EL (cell line): ENCODE measurements at regions not wholly inside any gene's neighbourhood (a gene's known extent, or its start where the extent isn't known, plus 50 kb on each side); places are given as distances from the start of the nearest gene placed in this dataset.
A peak's percentile ranks its signal among the peaks of the same experiment; 100 is the strongest.

ENCODE experiments used
- DNase-seq: peaks from one replicate; pipeline ENCODE4 v3.0.0-alpha.2; 2016

DNA sequence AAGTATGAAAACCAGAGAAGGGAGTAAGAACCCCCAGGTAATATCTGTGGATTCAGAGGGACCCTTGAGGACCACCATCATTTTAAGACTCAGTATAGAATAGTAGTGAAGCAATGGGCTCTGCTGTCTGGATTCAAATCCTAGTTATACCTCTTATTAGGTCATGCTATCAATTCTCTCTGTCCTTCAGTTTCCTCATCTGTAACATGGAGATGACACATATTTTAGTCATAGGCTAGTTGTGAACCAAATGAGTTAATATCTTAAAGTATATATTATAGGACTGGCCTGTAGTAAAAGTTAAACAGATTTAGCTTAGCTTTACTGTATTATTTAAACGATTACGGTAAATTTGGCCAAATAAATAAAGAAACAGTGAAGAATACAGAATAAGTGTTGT lies 177.3 kb upstream of the GOLIM4 start:
- DNase-seq, result no peak

- no peak for DNase-seq
These were observed 176.7 kb upstream of the GOLIM4 start for GRCh38 chr3:168272343-168272985.

DNA sequence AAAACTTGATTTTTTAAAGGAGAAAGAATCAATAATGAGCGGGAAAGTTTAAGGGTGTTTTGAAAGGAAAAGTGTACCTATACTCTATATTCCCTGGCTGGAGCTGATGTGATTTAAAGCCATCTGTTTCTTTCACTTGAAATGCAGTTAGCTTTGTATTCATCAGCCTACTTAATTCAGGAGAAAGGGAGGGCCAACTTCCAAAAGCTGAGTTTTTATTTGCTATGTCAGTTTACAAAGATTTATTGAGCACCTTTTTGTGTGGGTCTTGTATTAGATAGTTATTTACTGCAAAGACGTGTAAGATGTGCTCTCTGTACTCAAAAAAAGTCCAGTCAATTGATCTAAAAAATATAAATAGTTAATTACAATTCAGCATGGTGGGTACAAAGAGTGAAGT lies 176.2 kb upstream of the GOLIM4 start:
- DNase-seq, result no peak

GRCh38 chr3:168269001-168269400 lies 173.3 kb upstream of the GOLIM4 start:
- no peak for DNase-seq

GRCh38 chr3:168267179-168267578 lies 171.5 kb upstream of the GOLIM4 start:
- no peak for DNase-seq

- no peak for DNase-seq
These were observed 170.6 kb upstream of the GOLIM4 start for GRCh38 chr3:168266335-168266734.

DNA sequence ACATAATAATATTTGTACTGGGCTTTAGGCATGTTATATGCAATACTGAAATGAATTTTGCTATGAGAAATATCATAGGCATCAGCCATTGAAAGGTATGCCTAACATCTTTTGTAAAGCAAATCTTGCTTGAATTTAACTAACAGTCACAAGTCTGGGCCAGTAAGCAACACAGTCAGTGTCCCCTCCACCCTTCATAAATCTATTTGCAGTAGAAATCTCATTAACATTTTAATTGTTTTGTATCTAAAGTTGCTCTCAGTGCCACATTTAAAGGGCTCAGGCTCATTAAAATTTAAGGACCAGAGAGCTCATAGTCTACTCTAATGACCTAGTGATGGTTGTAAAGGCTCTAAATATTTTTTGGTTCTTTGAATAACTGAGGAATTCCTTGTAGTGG lies 167.2 kb upstream of the GOLIM4 start:
- no peak for DNase-seq

DNA sequence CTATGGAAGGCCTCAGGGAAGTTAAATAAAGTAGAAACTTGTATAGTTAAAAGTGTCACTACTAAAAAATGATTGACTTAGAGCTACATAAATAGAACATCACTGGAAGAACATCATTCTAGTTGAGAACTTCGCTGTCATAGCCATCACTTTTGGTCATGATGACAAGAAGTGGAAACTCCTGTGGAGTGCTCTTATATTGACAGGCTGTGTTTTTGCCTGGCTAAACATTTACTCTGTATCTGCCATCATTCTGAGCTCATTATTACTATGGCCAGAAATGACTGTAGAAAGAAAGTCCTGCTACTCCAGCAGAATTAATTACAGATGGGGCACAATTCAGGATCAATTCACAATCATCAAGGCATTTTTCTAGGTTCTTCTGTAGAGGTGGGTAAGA lies 165.1 kb upstream of the GOLIM4 start:
- no peak for DNase-seq

DNA sequence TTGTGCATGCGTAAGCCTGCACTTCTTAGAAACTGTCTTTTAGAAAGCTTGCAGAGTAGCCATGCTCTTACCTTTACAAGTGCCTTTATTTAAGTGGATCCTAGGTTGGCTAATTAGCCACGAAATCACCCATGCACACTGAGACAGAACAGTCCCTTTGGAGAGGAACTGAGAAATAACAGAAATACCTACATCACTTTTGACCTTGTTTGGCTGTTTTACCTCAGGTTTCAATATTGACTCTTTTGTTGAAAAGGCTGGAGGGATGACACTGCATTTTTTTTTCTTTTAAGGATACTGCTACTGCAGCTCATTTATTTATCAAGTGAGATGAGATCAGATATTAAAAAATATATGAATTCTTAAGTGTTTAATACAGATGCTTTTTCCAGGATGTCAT lies 155.6 kb upstream of the GOLIM4 start:
- no peak for DNase-seq

DNA sequence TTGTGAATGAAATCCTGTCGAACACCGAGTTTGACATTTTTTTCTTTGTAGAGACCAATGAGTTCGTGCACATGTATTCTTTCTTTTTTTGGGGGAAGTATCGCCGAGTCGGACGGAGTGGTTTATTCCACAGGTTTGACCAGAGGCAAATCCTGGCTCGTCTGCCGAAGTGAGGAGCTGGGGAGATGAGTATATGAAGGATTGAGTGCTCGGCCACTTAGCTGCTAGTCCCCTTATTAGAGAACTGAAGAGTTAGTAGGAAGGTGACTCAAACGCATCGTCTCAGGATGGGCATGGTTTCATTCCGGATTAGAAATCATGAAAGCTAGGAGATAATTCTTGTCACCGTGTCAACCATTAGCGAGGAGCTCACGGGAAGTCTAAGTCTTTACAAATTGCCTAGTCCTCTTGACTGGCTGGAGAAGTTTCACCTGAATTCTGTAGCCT lies 154.7 kb upstream of the GOLIM4 start:
- DNase-seq, result peak; percentile 1

DNA sequence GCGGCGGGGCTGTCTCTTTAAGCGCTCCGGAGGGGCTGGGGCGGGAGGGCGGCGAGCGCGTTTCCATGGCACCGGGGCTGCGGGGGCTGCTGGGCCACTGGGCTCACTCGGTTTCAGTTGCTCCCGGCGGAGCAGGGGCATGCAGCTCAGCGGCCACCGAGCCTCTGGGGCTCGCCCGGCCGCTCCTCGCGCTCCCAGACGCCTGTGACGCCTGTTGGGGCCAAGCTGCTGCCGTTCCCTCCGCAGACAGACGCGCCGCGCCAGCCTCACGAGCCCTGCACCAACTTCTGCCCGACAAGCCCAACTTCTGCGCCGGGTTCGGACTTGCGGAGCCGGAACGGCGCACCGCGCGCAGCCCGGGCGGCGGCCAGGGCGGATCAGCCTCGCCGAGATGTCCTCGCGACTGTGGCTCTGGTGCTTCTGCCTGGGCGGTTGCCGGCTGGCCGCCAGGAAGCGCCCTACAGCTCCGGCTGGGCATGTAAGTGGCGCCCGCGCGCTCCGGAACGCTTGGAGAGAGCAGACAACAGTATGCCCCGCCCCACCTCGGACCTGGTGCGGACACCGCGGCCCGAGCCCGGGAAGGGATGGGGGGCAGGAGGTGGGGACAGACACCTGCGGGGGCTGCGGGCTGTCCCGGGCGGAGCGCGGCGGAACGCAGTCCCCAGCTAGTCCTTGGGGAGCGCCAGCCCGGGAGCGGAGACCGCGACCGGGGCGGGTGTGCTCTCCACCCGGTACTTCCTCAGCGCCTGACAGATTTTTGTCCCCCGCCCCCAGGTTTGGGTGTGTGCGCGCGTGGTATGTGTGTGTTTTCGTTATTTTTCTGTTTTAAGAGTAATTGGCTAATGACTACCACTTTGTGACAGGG lies 154.1 kb upstream of the GOLIM4 start:
- DNase-seq, result peak; percentile 75

DNA sequence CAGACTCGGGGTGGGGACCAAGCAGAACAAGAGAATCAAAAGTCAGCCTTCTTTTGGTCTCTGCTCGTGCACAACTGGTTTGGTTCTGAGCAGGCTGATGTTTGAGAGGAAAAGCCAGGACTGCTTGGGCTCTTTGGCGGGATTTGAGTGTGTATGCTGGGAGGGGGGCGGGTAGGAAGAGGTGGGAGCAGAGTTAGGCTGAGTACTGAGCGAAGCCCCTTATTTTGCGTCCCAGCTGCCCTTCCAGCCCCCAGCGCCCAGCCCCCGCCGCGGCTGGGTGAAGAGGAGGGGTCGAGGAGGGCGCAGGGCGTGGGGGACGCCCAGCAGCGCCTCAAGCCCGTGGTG lies 153.5 kb upstream of the GOLIM4 start:
- DNase-seq, result peak; percentile 13

GRCh38 chr3:168248383-168249204 lies 152.9 kb upstream of the GOLIM4 start:
- DNase-seq, result peak; percentile 27

DNA sequence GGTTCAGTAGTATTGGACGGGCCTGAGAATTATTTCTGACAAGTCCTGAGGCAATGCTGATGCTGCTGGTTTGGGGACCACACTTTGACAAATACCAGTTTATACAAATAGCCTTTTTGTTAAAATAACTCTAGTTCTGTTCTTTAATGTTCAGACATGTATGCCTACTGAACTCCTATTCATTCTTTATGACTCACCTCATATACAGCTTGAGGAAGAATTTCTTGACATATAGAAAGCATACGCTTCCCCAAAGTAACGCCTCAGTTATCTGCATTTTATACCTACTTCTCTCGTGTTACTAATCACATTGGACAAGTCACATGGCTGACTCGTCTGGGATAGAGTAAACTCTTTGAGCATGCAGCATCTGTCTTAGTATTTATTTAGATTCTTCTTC lies 145.4 kb upstream of the GOLIM4 start:
- no peak for DNase-seq

- DNase-seq, result no peak
These were observed 143.6 kb upstream of the GOLIM4 start for GRCh38 chr3:168239287-168239686.

DNA sequence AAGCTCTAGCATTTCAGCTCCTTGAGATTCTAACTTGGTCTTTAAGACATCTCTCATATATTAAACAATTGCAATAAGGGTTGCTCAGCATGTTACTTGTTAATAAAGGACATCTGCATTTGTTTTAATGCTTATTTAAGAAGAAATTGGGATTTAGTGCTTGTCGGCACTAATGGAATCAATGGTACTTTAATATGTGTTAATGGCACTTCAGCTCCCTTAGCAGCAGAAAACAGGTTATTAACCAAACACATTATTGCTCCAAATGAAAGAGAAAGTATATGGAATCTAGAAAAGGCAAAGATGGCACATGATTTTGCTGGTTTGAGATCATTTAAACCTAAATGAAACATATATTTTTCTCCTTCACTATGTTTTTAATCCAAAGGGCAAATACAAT lies 137.3 kb upstream of the GOLIM4 start:
- no peak for DNase-seq

DNA sequence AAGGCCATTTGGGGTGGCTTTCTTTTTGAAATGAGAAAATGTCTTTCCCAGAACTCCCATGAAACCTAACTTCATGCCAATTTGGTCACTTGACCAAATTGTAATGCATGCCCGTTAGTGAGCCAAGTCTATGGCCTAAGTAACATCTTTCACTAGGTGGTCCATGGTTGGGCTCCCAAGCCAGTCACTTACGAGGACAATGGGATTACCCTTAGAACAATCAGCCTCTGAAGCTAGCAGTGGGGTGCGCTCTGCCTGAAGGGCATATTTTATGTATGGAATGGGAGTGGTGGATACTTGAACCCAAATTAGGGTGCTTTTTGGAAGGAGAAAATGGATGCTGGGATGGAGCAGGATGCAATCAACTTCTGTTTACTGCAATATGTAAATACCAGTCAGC lies 127.4 kb upstream of the GOLIM4 start:
- no peak for DNase-seq

DNA sequence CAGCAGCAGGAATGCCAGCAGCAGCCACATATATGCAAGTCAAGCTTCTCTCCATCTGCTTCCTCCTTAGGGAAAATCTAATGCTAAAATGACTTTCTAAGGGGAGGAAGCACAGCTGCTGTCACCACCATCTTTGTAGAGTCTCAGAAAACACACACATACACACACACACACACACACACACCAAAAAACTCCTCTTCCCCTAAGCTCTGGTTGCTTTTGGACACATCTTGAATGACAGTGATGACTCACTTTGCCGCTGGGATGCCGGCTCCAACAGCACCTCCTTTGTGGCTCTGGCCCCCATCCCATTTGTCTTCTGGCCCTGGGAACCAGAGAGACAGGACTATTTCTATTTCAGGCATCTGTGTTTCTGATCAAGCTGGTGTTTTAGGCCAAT lies 124.8 kb upstream of the GOLIM4 start:
- no peak for DNase-seq

GRCh38 chr3:168219530-168219929 lies 123.8 kb upstream of the GOLIM4 start:
- no peak for DNase-seq

DNA sequence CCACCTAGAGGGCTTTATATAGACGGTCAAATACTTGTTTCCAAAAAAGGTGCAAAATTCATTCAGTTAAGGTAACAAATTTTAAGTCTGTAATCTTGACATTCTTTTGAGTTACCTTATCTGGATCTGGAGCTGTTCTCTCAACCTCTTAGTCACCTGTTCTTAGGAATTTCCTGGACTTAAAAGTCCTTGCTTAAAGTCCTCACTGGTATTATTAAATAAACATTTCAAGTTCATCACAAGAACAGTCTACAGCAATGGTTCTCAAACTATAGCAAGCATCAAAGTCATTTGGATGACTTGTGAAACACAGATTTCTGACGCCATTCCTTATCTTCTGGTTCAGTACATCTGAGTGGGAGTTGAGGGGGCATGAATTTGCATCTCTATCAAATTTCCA lies 122.9 kb upstream of the GOLIM4 start:
- DNase-seq, result no peak

DNA sequence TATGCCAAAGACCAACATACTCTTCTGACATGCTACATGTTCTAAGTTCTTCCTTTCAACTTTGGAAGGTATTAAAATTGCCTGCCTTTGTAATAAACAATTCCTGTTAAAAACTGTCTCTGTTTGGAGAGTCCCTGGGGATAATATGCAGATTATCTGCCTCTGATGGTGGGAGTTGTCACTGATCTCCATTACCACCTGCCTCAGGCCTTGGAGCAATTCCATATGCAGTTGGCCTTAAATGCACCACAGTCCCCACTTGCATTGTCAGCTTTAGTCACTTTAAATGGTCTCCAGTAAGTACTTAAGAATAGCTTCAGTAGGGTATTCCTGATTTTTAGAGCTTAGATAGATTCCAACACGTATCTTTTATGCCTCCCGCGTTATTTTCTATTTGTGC lies 121.1 kb upstream of the GOLIM4 start:
- DNase-seq, result no peak

DNA sequence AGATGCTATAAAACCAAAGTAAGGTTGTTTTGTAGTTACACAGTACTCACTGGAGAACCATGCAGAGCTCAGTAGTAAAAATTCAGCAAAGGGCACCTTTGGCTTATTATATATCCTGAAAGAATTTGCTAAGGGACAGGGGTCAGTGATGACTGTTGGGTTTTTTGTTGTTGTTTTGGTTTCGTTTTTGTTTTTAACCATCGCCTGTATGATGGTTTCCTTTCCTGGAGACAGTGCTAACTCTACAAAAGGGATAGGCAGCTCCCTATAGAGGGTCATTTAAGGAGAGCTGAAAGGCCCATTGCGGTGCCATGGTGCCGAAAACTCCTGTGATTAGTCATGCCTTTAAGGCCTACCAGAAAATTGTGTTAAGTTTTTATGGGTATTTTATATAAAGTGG lies 118.2 kb upstream of the GOLIM4 start:
- peak; percentile 11 for DNase-seq

DNA sequence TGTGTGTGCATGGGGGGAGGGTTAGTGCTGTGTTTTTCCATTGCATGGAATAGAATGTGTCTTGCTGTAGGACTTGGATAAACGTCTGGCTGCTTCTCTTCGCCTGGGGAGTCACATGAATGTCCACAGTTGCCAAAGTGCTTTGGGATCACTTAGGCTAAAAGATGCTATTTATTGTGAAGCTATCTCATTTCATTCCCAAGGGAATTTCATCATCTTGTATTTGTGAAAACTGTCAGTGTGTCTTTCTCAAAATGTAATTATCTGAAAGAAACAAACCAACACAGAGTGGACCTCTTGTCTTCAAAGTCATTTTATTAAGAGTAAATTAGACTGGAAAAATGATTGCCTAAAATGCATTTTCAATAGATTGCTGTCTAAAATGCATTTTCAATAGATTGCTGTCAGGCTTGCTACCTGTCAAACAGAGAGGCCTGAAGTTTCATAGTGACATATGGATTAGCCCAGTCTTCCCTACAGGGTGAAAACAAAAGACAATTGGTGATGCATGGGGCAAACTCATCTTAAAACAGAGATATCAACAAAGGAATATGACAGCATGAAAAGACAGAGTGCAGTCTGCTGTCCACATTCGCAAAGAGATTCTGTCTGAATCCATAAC lies 117.1 kb upstream of the GOLIM4 start:
- DNase-seq, result no peak
